CD4-positive, alpha-beta T cell (primary cell): ENCODE measurements at regions not wholly inside any gene's neighbourhood (a gene's known extent, or its start where the extent isn't known, plus 50 kb on each side); places are given as distances from the start of the nearest gene placed in this dataset.

ENCODE experiments used
- ATAC-seq: fragments of 200-7000 bp; cut with Tn5 transposase; one replicate; pipeline ENCODE4 v1.10.0; 2022; ENCODE audit warnings: mild to moderate bottlenecking; ENCODE audit not compliant: poor library complexity
- CTCF ChIA-PET: fragments of 350-600 bp; sonication (Branson Sonifier 250); formaldehyde crosslinking; loops from one replicate; lab custom pipeline; 2021; ENCODE audit warnings: antibody characterized with exemption, inconsistent platforms; lab: Charles Lee
- POLR2A ChIA-PET: fragments of 350-600 bp; sonication (Branson Sonifier 250); formaldehyde crosslinking; loops from one replicate; lab custom pipeline; 2021; ENCODE audit warnings: antibody characterized with exemption, inconsistent platforms; lab: Charles Lee
- DNase-seq, 14 experiments: peaks; one replicate each; pipeline ENCODE4 v3.0.0-alpha.2; 2013 to 2020; ENCODE audit warnings: mixed read lengths in 2 of 14
- H3K27ac ChIP-seq, 2 donors: one replicate each; pipeline versions ENCODE4 v1.5.1 to v1.7.0; 2013; ENCODE audit warnings: low read length in 2 of 2, low read depth in 1 of 2, mild to moderate bottlenecking in 1 of 2
- H3K27me3 ChIP-seq, 2 experiments: 1 replicate in 1 of 2; 2 replicates in 1 of 2; pipeline versions ENCODE4 v1.6.1 to v1.7.0; 2013; ENCODE audit warnings: low read length in 2 of 2, control low read depth in 1 of 2, mild to moderate bottlenecking in 1 of 2, moderate library complexity in 1 of 2; ENCODE audit not compliant: insufficient read depth in 2 of 2, control insufficient read depth in 1 of 2
- H3K36me3 ChIP-seq: one replicate; pipeline ENCODE4 v1.6.1; 2013; ENCODE audit warnings: low read length, control low read depth; ENCODE audit not compliant: insufficient read depth
- H3K4me1 ChIP-seq: one replicate; pipeline ENCODE4 v1.6.1; 2013; ENCODE audit warnings: low read length, control low read depth; ENCODE audit not compliant: insufficient read depth
- H3K4me3 ChIP-seq: one replicate; pipeline ENCODE4 v1.5.1; 2013; ENCODE audit warnings: mild to moderate bottlenecking, low read length, moderate library complexity
- H3K9me3 ChIP-seq, 2 experiments: 1 replicate in 1 of 2; 2 replicates in 1 of 2; pipeline versions ENCODE4 v1.6.1 to v1.7.0; 2013; ENCODE audit warnings: low read length in 2 of 2, mild to moderate bottlenecking in 2 of 2, control low read depth in 1 of 2, moderate library complexity in 1 of 2; ENCODE audit not compliant: control insufficient read depth in 1 of 2, insufficient read depth in 1 of 2
- H3K27ac Mint-ChIP-seq: one replicate; pipeline ENCODE4 v1.8.0; 2020; ENCODE audit warnings: mixed read lengths
- H3K27me3 Mint-ChIP-seq: one replicate; pipeline ENCODE4 v1.8.0; 2021; ENCODE audit warnings: mixed read lengths
- H3K36me3 Mint-ChIP-seq: one replicate; pipeline ENCODE4 v1.8.0; 2021; ENCODE audit warnings: low read depth, mixed read lengths
- H3K4me1 Mint-ChIP-seq: one replicate; pipeline ENCODE4 v1.8.0; 2021; ENCODE audit warnings: low read depth, mixed read lengths
- H3K4me3 Mint-ChIP-seq: one replicate; pipeline ENCODE4 v1.8.0; 2020; ENCODE audit warnings: mild to moderate bottlenecking, mixed read lengths
- H3K9me3 Mint-ChIP-seq: one replicate; pipeline ENCODE4 v1.8.0; 2020; ENCODE audit warnings: mixed read lengths
- intact Hi-C, 2 experiments: fragments of 100-400 bp; cut with DNase I in 1 of 2; cut with micrococcal nuclease in 1 of 2; formaldehyde crosslinking; loops; one replicate each; pipeline versions ENCODE4 v1.15.1 to v1.9.0; 2023 to 2025; cut with DNase I, micrococcal nuclease
- TF ChIP-seq, protein P1 (sequence below): fragments of 200-600 bp; IDR thresholded peaks from one replicate; pipeline ENCODE4 v1.8.0; 2022; ENCODE audit warnings: antibody characterized with exemption, mild to moderate bottlenecking

DNA sequence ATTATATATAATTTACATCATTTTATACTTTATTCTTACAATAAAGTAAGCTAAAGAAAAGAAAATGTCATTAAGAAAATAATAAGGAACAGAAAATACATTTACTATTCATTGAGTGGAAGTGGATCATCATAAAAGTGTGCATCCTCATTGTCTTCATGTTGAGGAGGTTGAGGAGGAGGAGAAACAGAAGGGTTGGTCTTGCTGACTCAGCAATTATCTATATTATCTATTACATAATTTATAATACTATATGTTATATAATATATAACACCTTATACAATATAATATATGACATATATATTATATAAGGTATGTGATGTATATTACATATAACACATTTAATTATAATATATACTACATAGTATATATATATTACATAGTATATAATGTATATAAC lies 558.5 kb upstream of the AMELY start:
- no peak overlapping the region for H3K27ac ChIP-seq
- H3K4me3 ChIP-seq, result no peak overlapping the region
- H3K27me3 Mint-ChIP-seq, result peaks cover 8% of the 10 kb centered on the region
- no peak overlapping the region for H3K27ac Mint-ChIP-seq
- intact Hi-C loops, result no loop called here
- H3K36me3 ChIP-seq, result no peaks in the 10 kb centered on the region
- TF ChIP-seq, protein P1, sequence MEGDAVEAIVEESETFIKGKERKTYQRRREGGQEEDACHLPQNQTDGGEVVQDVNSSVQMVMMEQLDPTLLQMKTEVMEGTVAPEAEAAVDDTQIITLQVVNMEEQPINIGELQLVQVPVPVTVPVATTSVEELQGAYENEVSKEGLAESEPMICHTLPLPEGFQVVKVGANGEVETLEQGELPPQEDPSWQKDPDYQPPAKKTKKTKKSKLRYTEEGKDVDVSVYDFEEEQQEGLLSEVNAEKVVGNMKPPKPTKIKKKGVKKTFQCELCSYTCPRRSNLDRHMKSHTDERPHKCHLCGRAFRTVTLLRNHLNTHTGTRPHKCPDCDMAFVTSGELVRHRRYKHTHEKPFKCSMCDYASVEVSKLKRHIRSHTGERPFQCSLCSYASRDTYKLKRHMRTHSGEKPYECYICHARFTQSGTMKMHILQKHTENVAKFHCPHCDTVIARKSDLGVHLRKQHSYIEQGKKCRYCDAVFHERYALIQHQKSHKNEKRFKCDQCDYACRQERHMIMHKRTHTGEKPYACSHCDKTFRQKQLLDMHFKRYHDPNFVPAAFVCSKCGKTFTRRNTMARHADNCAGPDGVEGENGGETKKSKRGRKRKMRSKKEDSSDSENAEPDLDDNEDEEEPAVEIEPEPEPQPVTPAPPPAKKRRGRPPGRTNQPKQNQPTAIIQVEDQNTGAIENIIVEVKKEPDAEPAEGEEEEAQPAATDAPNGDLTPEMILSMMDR, result no peak
- no peaks in the 10 kb centered on the region for H3K9me3 ChIP-seq
- H3K27me3 ChIP-seq, result no peaks in the 10 kb centered on the region
- DNase-seq (no peak), ATAC-seq (no peak)
- ChIA-PET POLR2A (no interaction called here), CTCF (no interaction called here)
- H3K9me3 Mint-ChIP-seq, result no peaks in the 10 kb centered on the region
- no peaks in the 10 kb centered on the region for H3K4me1 ChIP-seq
- no peaks in the 10 kb centered on the region for H3K4me1 Mint-ChIP-seq
- no peak overlapping the region for H3K4me3 Mint-ChIP-seq
- H3K36me3 Mint-ChIP-seq, result no peaks in the 10 kb centered on the region

DNA sequence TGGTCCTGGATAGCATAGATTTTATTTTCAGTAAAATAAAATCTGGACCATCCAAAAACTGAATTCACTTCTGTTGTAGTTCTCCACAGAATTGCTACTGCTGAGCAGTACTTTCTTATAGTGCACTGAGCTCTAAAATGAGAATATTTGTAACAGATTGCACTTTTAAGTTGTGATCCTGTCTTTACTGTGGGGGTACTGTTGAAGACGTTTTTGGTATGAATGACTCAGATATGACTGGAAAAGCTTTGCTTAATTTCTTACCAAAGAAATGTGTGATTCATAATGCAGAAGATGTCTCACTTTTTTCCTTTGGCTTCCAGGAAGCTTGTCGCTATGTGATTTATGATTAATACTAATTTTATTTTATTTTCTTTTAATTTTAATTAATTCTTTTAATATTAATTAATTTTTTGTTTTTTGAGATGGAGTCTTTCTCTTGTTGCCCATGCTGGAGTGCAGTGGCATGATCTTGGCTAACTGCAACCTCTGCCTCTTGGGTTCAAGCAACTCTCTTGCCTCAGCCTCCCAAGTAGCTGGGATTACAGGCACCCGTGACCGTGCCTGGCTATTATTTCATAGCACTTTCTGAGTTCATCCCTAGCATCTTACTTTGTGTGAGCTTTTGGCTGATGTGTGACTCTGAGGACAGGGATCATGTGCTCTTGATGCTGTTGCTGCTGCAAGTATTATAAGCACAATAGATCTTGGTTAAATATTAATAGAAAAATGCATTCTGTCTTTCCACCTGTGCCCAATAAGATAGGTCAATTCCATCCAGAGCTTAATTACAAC lies 557.6 kb upstream of the AMELY start:
- Histone ChIP-seq H3K9me3 (no peaks in the 10 kb centered on the region), H3K27me3 (no peaks in the 10 kb centered on the region), H3K36me3 (no peaks in the 10 kb centered on the region), H3K4me1 (no peaks in the 10 kb centered on the region), H3K27ac (no peak overlapping the region), H3K4me3 (no peak overlapping the region)
- CTCF ChIA-PET, result no interaction called here
- no peaks in the 10 kb centered on the region for H3K9me3 Mint-ChIP-seq
- DNase-seq (no peak), ATAC-seq (no peak)
- no peak overlapping the region for H3K27ac Mint-ChIP-seq
- no peak overlapping the region for H3K4me3 Mint-ChIP-seq
- POLR2A ChIA-PET, result no interaction called here
- H3K36me3 Mint-ChIP-seq, result no peaks in the 10 kb centered on the region
- H3K4me1 Mint-ChIP-seq, result no peaks in the 10 kb centered on the region
- TF ChIP-seq, protein P1, result no peak
- intact Hi-C loops, result no loop called here
- peaks cover 9% of the 10 kb centered on the region for H3K27me3 Mint-ChIP-seq

DNA sequence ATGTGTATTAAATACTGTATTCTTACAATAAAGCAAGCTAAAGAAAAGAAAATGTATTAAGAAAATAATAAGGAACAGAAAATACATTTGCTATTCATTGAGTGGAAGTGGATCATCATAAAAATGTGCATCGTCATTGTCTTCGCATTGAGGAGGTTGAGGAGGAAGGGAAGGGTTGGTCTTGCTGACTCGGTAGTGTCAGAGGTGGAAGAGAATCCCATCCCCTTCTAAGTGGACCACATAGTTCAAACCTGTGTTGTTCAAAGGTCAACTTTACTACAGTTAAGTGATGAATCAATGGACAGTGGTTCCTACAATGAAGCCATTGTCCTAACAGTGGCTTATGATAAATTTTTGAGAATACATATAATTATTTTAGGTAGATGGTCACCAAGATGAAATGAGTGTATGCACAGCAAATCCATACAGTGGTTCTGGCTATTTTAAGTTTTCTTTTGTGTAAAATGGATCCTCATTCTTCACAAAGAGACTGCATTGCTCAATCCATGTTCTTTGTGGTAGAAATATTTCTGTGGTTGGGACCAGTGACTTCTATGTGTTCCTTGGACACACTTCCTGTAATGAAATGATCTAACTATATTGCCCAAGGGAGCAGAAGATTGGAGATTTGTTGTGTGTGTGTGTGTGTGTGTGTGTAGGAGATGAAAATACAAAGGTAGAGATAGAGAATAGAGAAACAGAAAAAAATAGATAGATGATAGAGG lies 556.4 kb upstream of the AMELY start:
- Mint-ChIP-seq H3K4me3 (no peak overlapping the region), H3K4me1 (no peaks in the 10 kb centered on the region), H3K36me3 (no peaks in the 10 kb centered on the region), H3K9me3 (no peaks in the 10 kb centered on the region), H3K27ac (no peak overlapping the region), H3K27me3 (peaks cover 13% of the 10 kb centered on the region)
- POLR2A ChIA-PET, result no interaction called here
- Histone ChIP-seq H3K36me3 (no peaks in the 10 kb centered on the region), H3K4me1 (no peaks in the 10 kb centered on the region), H3K4me3 (no peak overlapping the region), H3K27me3 (peaks cover 0 to 2% of the 10 kb centered on the region in 2 experiments), H3K9me3 (no peaks in the 10 kb centered on the region), H3K27ac (no peak overlapping the region)
- TF ChIP-seq, protein P1, result no peak
- DNase-seq (no peak), ATAC-seq (no peak)
- intact Hi-C loops, result no loop called here
- CTCF ChIA-PET, result no interaction called here
